IMR-90 (cell line): ENCODE measurements at regions not wholly inside any gene's neighbourhood (a gene's known extent, or its start where the extent isn't known, plus 50 kb on each side); places are given as distances from the start of the nearest gene placed in this dataset.

Experiments used
- ATAC-seq: fragments of 200-7000 bp; cut with Tn5 transposase; 2 replicates; pipeline ENCODE4 v1.9.1; 2020; ENCODE audit warnings: low read depth, mild to moderate bottlenecking, moderate library complexity
- BruUV-seq: library from RNA; stranded (reverse); fragments of 400-500 nt; replicated peaks from 2 replicates; lab custom pipeline; 2021; lab: Mats Ljungman, UMichigan
- CTCF ChIA-PET: fragments of 300-600 bp; formaldehyde crosslinking; extraction: SDS; loops from one replicate; lab custom pipeline; 2021; ENCODE audit warnings: antibody characterized with exemption; lab: Yijun Ruan, JAX
- POLR2A ChIA-PET: fragments of 300-600 bp; sonication (Branson Sonifier 250); formaldehyde crosslinking; loops from one replicate; lab custom pipeline; 2022; ENCODE audit warnings: antibody characterized with exemption; ENCODE audit not compliant: unreplicated experiment; lab: Charles Lee
- DNase-seq: peaks from one replicate; pipeline ENCODE4 v3.0.0; 2013
- H2AFZ ChIP-seq: replicated peaks from 2 replicates; pipeline ENCODE3; 2013; ENCODE audit warnings: low read length, mild to moderate bottlenecking; ENCODE audit not compliant: poor library complexity
- H2AK5ac ChIP-seq: 2 replicates; pipeline ENCODE4 v1.6.1; 2013; ENCODE audit warnings: low read depth, low read length, inconsistent platforms
- H2AK9ac ChIP-seq: replicated peaks from 2 replicates; pipeline ENCODE3; 2013; ENCODE audit warnings: mild to moderate bottlenecking, low read depth, low read length, moderate library complexity; ENCODE audit not compliant: poor library complexity
- H2BK120ac ChIP-seq: 2 replicates; pipeline ENCODE4 v1.6.1; 2013; ENCODE audit warnings: low read depth, low read length, inconsistent platforms
- H2BK15ac ChIP-seq: 3 replicates; pipeline ENCODE4 v1.6.1; 2013; ENCODE audit warnings: low read depth, low read length, inconsistent platforms
- H2BK20ac ChIP-seq: 2 replicates; pipeline ENCODE4 v1.6.1; 2013; ENCODE audit warnings: low read depth, mild to moderate bottlenecking, inconsistent platforms, low read length, moderate library complexity
- H2BK5ac ChIP-seq: 2 replicates; pipeline ENCODE4 v1.6.1; 2013; ENCODE audit warnings: mild to moderate bottlenecking, low read depth, low read length, inconsistent platforms; ENCODE audit not compliant: poor library complexity, severe bottlenecking
- H3K14ac ChIP-seq: replicated peaks from 2 replicates; pipeline ENCODE4 v1.6.1; 2013; ENCODE audit warnings: low read depth, low read length, inconsistent platforms
- H3K18ac ChIP-seq: 2 replicates; pipeline ENCODE4 v1.6.1; 2013; ENCODE audit warnings: low read depth, low read length, control low read depth
- H3K23ac ChIP-seq: 2 replicates; pipeline ENCODE4 v1.6.1; 2013; ENCODE audit warnings: low read depth, low read length, inconsistent platforms
- H3K27ac ChIP-seq: 2 replicates; pipeline ENCODE4 v1.5.1; 2013; ENCODE audit warnings: mild to moderate bottlenecking, control low read depth, low read length; ENCODE audit not compliant: insufficient read depth
- H3K27me3 ChIP-seq: 2 replicates; pipeline ENCODE4 v1.6.1; 2013; ENCODE audit warnings: low read length; ENCODE audit not compliant: control insufficient read depth, insufficient read depth
- H3K36me3 ChIP-seq: 2 replicates; pipeline ENCODE4 v1.6.1; 2013; ENCODE audit warnings: low read length, mixed read lengths; ENCODE audit not compliant: control insufficient read depth, insufficient read depth
- H3K4ac ChIP-seq: 2 replicates; pipeline ENCODE4 v1.6.1; 2013; ENCODE audit warnings: low read depth, low read length, inconsistent platforms
- H3K4me1 ChIP-seq: 2 replicates; pipeline ENCODE4 v1.6.1; 2013; ENCODE audit warnings: low read length, mixed read lengths; ENCODE audit not compliant: control insufficient read depth, insufficient read depth
- H3K4me2 ChIP-seq: 2 replicates; pipeline ENCODE4 v1.6.1; 2013; ENCODE audit warnings: low read depth, mild to moderate bottlenecking, control low read depth, low read length, moderate library complexity
- H3K4me3 ChIP-seq: 2 replicates; pipeline ENCODE4 v1.5.1; 2013; ENCODE audit warnings: low read depth, mild to moderate bottlenecking, control low read depth, low read length, moderate library complexity; ENCODE audit not compliant: insufficient read depth
- H3K56ac ChIP-seq: 2 replicates; pipeline ENCODE4 v1.6.1; 2013; ENCODE audit warnings: low read length, inconsistent platforms; ENCODE audit not compliant: insufficient read depth; ENCODE audit errors: extremely low read depth
- H3K79me1 ChIP-seq, 2 experiments: 2 replicates each; pipeline ENCODE4 v1.6.1; 2013; ENCODE audit warnings: low read length in 2 of 2, inconsistent platforms in 1 of 2, low read depth in 1 of 2
- H3K9ac ChIP-seq: 2 replicates; pipeline ENCODE4 v1.6.1; 2013; ENCODE audit warnings: low read depth, low read length, control low read depth
- H3K9me1 ChIP-seq: 2 replicates; pipeline ENCODE4 v1.6.1; 2013; ENCODE audit warnings: low read length, inconsistent platforms; ENCODE audit not compliant: insufficient read depth
- H3K9me3 ChIP-seq: 2 replicates; pipeline ENCODE4 v1.6.1; 2013; ENCODE audit warnings: low read length; ENCODE audit not compliant: control insufficient read depth, insufficient read depth
- H4K20me1 ChIP-seq: 2 replicates; pipeline ENCODE4 v1.6.1; 2013; ENCODE audit warnings: low read length, inconsistent platforms; ENCODE audit not compliant: insufficient read depth
- H4K5ac ChIP-seq: 2 replicates; pipeline ENCODE4 v1.6.1; 2013; ENCODE audit warnings: mild to moderate bottlenecking, low read depth, low read length, control low read depth
- H4K8ac ChIP-seq, 2 experiments: 2 replicates each; pipeline ENCODE4 v1.6.1; 2013; ENCODE audit warnings: low read depth in 2 of 2, low read length in 2 of 2, control low read depth in 1 of 2, inconsistent platforms in 1 of 2
- H4K91ac ChIP-seq: 2 replicates; pipeline ENCODE4 v1.6.1; 2013; ENCODE audit warnings: low read depth, low read length, inconsistent platforms; ENCODE audit not compliant: insufficient read depth
- BHLHE40 ChIP-seq: fragments of 150-350 bp; IDR thresholded peaks from 2 replicates; pipeline ENCODE4 v1.6.1; 2016; ENCODE audit warnings: mild to moderate bottlenecking, low read depth, low read length
- CEBPB ChIP-seq: IDR thresholded peaks from 2 replicates; pipeline ENCODE4 v1.6.1; 2012; ENCODE audit warnings: low read depth, low read length, improper control_type of control experiment
- CHD1 ChIP-seq: IDR thresholded peaks from 2 replicates; pipeline ENCODE4 v1.6.1; 2012; ENCODE audit warnings: low read depth, low read length, improper control_type of control experiment
- CTCF ChIP-seq: conservative IDR thresholded peaks from 2 replicates; pipeline ENCODE4 v1.5.1; 2012; ENCODE audit warnings: mild to moderate bottlenecking, low read depth, low read length, improper control_type of control experiment
- ELK1 ChIP-seq: fragments of 150-350 bp; IDR thresholded peaks from 2 replicates; pipeline ENCODE4 v1.6.1; 2016; ENCODE audit warnings: low read depth, mild to moderate bottlenecking, low read length, moderate library complexity, borderline replicate concordance
- FOS ChIP-seq: fragments of 150-350 bp; IDR thresholded peaks from 2 replicates; pipeline ENCODE4 v1.6.1; 2016; ENCODE audit warnings: low read depth, low read length
- MAFK ChIP-seq: IDR thresholded peaks from 2 replicates; pipeline ENCODE4 v1.6.1; 2012; ENCODE audit warnings: low read depth, low read length, improper control_type of control experiment
- MAZ ChIP-seq: IDR thresholded peaks from 2 replicates; pipeline ENCODE4 v1.6.1; 2012; ENCODE audit warnings: low read depth, mild to moderate bottlenecking, low read length, improper control_type of control experiment, moderate library complexity, borderline replicate concordance
- MXI1 ChIP-seq: IDR thresholded peaks from 2 replicates; pipeline ENCODE4 v1.6.1; 2012; ENCODE audit warnings: low read depth, mild to moderate bottlenecking, low read length, moderate library complexity, borderline replicate concordance
- NFE2L2 ChIP-seq: fragments of 150-350 bp; IDR thresholded peaks from 2 replicates; pipeline ENCODE4 v1.6.1; 2016; ENCODE audit warnings: low read depth, mild to moderate bottlenecking, low read length
- POLR2A ChIP-seq: IDR thresholded peaks from 2 replicates; pipeline ENCODE4 v1.6.1; 2012; ENCODE audit warnings: mild to moderate bottlenecking, low read depth, low read length
- RAD21 ChIP-seq: IDR thresholded peaks from 2 replicates; pipeline ENCODE4 v1.6.1; 2012; ENCODE audit warnings: low read length, improper control_type of control experiment
- RCOR1 ChIP-seq: IDR thresholded peaks from 2 replicates; pipeline ENCODE4 v1.6.1; 2012; ENCODE audit warnings: mild to moderate bottlenecking, low read length, improper control_type of control experiment; ENCODE audit not compliant: insufficient replicate concordance
- RFX5 ChIP-seq: IDR thresholded peaks from 2 replicates; pipeline ENCODE4 v1.8.0; 2012; ENCODE audit warnings: low read depth, mild to moderate bottlenecking, low read length, moderate library complexity
- SMC3 ChIP-seq: fragments of 150-350 bp; IDR thresholded peaks from 2 replicates; pipeline ENCODE4 v1.6.1; 2016; ENCODE audit warnings: low read depth, mild to moderate bottlenecking, antibody characterized with exemption, low read length, moderate library complexity
- USF2 ChIP-seq: fragments of 150-350 bp; IDR thresholded peaks from 2 replicates; pipeline ENCODE4 v1.6.1; 2017; ENCODE audit warnings: mild to moderate bottlenecking, antibody characterized with exemption, low read length, low read depth
- WGBS, 2 experiments: methylation state at CpG; one replicate each; pipeline versions ENCODE4 v1.1.5 to v1.1.7; 2013; ENCODE audit warnings: missing lambda C conversion rate in 2 of 2; ENCODE audit not compliant: insufficient read length in 1 of 2; ENCODE audit errors: extremely low coverage in 2 of 2; 5-methylcytosine and 5-hydroxymethylcytosine counted together
- dilution Hi-C: fragments of 300-500 bp; cut with HindIII; formaldehyde crosslinking; loops from one replicate; pipeline ENCODE4 v1.14.3; 2018; ENCODE audit warnings: low sequenced_read_pairs; ENCODE audit not compliant: unreplicated experiment
- in situ Hi-C: fragments of 300-500 bp; cut with MboI; formaldehyde crosslinking; loops from 3 replicates; pipeline ENCODE4 v1.14.3; 2019; ENCODE audit warnings: low sequenced_read_pairs, inconsistent platforms, mixed read lengths
- intact Hi-C: fragments of 100-400 bp; cut with micrococcal nuclease; formaldehyde crosslinking; loops from 2 replicates; pipeline ENCODE4 v1.10.0; 2022

- Histone ChIP-seq H2AFZ (no peak overlapping the region), H3K4ac (no peak overlapping the region), H2BK20ac (no peak overlapping the region), H2BK120ac (no peak overlapping the region), H3K18ac (no peak overlapping the region), H2BK5ac (no peak overlapping the region), H4K8ac (no peak overlapping the region), H4K20me1 (no peaks in the 10 kb centered on the region), H3K4me1 (no peaks in the 10 kb centered on the region), H3K27me3 (no peaks in the 10 kb centered on the region), H3K23ac (no peak overlapping the region), H3K56ac (no peak overlapping the region), H3K36me3 (no peaks in the 10 kb centered on the region), H3K79me1 (no peaks in the 10 kb centered on the region), H3K4me3 (no peak overlapping the region), H3K4me2 (no peak overlapping the region), H3K9ac (no peak overlapping the region), H4K91ac (no peak overlapping the region), H2AK5ac (no peak overlapping the region), H4K5ac (no peak overlapping the region), H2BK15ac (no peak overlapping the region), H3K14ac (no peak overlapping the region), H3K9me3 (0 out of 2 replicates have a peak, but pooled peaks cover 2% of the 10 kb centered on the region), H2AK9ac (no peak overlapping the region), H3K9me1 (no peaks in the 10 kb centered on the region), H3K27ac (no peak overlapping the region)
- dilution Hi-C loops (no loop called here), intact Hi-C loops (no loop called here), in situ Hi-C loops (no loop called here)
- ChIA-PET CTCF (no interaction called here), POLR2A (no interaction called here)
- BruUV-seq: no TSS peak
- no CpG with 5 or more reads among the region's 2 CpGs for WGBS, 2 experiments
- TF ChIP-seq FOS: no peak
- TF ChIP-seq MAFK: no peak
- TF ChIP-seq SMC3: no peak
- TF ChIP-seq MAZ: no peak
- TF ChIP-seq MXI1: no peak
- TF ChIP-seq CHD1: no peak
- TF ChIP-seq RCOR1: no peak
- TF ChIP-seq CTCF: no peak
- no peak for TF ChIP-seq RFX5
- TF ChIP-seq NFE2L2: no peak
- no peak for TF ChIP-seq BHLHE40
- no peak for TF ChIP-seq CEBPB
- TF ChIP-seq POLR2A: no peak
- TF ChIP-seq RAD21: no peak
- no peak for TF ChIP-seq USF2
- no peak for TF ChIP-seq ELK1
- no peak for ATAC-seq
- DNase-seq: no peak
Observed at GRCh38 chr5:118604106-118604505, 384.2 kb downstream of the DTWD2 start.
